ENCODE measurements at regions not wholly inside any gene's neighbourhood (a gene's known extent, or its start where the extent isn't known, plus 50 kb on each side); places are given as distances from the start of the nearest gene placed in this dataset.

- in situ Hi-C loops (cut with MboI; ENCODE audit: low sequenced_read_pairs): no loop called here
Observed at GRCh38 chr14:22513066-22513812, 75.8 kb downstream of the DAD1 start.

GRCh38 chr14:22512106-22512814 lies 76.8 kb downstream of the DAD1 start:
- in situ Hi-C loops (cut with MboI; ENCODE audit: low sequenced_read_pairs): no loop called here

DNA sequence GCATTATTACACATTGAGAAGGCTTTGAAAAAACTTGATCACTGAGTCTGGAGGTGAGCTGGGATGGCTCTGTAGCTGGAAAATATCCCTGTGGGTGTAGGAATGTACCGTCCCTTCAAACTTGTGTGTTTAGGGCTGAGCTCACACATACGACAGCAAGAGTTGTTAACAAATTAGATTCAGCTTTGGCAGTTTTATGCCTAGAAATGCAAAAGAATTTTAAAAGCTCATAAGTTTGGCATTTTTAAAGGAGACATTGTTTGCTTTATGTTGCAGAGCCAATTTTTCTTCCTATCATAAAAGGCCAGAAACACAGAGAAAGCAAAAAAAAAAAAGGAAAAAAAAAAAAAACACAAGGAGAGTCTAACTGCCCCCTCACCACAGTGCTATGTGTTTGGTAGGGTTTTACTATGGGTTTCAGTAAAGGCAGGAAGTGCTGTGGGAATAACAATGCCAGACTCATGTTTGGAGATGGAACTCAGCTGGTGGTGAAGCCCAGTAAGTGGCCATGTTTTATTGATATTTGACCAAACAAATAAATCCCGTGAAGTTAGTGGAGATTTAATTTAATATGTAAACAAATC lies 78.4 kb downstream of the DAD1 start:
- in situ Hi-C loops (cut with MboI; ENCODE audit: low sequenced_read_pairs): no loop called here

DNA sequence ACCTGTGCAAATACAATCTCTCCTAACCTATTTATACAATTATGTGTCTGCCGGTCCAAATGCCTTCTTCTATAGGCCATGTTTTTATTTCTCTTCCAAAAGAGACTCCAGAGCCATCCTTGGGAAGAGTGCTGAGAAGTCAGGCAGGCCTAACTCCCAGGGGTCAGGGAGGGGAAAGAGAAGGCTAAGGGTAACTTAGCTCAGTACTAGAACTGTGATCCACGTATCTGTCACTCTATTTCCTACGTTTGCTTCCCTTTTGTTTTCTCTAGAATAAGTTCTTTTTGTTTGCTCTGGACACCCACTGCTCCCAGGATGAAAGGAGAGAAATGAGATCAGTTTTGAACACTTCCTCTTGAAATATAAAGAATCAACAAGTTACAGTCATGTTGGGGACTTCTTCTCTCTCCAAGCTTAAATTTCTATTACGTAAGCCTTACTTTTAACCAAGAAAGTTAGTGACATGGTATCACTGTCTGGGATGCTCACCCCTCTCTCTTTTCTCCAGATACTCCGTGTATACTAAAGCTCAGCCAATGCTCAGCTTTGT lies 79.2 kb downstream of the DAD1 start:
- in situ Hi-C loops (cut with MboI; ENCODE audit: low sequenced_read_pairs): no loop called here

GRCh38 chr14:22509036-22509709 lies 79.9 kb downstream of the DAD1 start:
- in situ Hi-C loops (cut with MboI; ENCODE audit: low sequenced_read_pairs): no loop called here

- in situ Hi-C loops (cut with MboI; ENCODE audit: low sequenced_read_pairs): no loop called here
Observed at GRCh38 chr14:22508662-22509035, 80.4 kb downstream of the DAD1 start.

GRCh38 chr14:22508150-22508457 lies 80.9 kb downstream of the DAD1 start:
- in situ Hi-C loops (cut with MboI; ENCODE audit: low sequenced_read_pairs): no loop called here

DNA sequence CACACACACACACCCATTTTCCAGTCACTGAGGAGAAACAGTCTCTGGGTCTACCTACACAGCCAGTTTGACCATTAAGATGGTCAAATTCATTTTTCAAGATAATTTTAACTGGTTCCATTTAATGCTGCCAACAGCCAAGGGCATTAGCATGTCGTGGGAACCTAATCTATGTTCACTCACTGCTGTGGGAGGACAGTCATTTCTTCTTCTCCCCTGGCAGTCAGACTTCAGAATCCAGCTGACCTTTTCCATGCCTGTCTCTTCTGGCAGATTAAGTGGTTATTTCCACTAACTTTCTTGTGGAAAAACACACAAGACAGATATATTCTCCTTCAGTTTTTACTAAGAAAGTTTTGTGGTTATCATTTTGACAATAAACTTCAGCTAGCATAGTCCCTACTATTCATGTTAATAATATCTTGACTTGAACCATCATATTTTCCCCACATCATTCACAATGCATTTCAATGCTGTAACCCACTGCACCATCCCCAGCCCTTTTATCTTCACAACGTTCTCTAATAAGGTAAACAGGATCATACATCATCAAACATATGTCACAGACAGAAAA lies 82.2 kb downstream of the DAD1 start:
- in situ Hi-C loops (cut with MboI; ENCODE audit: low sequenced_read_pairs): no loop called here

GRCh38 chr14:22506378-22506710 lies 82.7 kb downstream of the DAD1 start:
- in situ Hi-C loops (cut with MboI; ENCODE audit: low sequenced_read_pairs): no loop called here

DNA sequence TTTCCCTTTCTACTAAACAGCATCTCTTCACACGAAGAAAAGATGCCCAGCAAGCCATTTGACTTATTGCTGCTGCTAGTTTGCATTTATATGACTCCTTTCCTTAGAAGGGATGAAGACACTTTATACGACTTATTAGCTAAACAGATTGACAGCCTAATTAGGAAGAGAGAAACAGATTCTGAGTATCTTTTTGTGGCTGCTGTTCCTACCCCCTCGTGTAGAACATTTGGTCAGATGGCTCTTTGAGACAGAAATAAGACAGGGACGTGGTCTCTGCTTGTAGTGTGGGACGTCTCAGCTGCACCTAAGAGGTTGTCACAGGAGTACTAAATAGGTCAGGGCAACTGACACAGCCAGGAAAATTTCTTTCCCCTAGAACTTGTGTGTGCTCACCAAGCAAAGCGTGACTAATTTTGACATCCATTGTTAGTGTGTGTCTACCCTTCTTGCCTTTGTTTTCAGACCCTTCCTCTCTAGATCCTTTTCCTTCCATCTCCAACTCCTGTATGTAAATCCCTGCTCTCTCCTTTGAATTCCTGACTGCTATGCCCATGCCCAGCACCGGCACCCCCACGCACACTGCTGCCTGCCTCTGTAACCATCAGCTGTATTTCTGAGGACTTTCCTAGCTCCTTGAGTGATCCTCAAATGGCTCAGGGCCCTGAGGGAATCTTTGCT lies 83.2 kb downstream of the DAD1 start:
- in situ Hi-C loops (cut with MboI; ENCODE audit: low sequenced_read_pairs): no loop called here

GRCh38 chr14:22505309-22505696 lies 83.7 kb downstream of the DAD1 start:
- in situ Hi-C loops (cut with MboI; ENCODE audit: low sequenced_read_pairs): no loop called here

DNA sequence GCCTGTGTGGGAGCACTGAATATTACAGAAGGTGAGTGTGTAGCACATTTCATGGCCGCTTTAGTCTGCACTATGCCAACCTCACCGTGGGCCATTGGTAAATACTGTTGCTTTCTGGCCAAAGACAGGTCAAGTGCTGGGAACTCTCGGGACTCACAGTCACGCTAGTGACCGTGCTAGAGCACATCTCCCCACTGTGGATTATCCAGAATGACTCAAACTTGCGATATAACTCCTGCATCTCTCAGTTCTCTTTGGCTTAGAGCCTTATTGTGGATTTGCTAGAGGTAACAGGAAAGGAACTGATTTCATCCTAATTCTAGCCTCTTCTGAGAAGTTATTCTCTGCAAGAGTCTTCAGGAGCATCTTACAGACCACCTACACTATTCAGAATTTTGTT lies 86.5 kb downstream of the DAD1 start:
- in situ Hi-C loops (cut with MboI; ENCODE audit: low sequenced_read_pairs): no loop called here

- in situ Hi-C loops (cut with MboI; ENCODE audit: low sequenced_read_pairs): no loop called here
Observed at GRCh38 chr14:22502007-22502406, 87.0 kb downstream of the DAD1 start.

- in situ Hi-C loops (cut with MboI; ENCODE audit: low sequenced_read_pairs): no loop called here
Observed at GRCh38 chr14:22500954-22501726, 87.9 kb downstream of the DAD1 start.

DNA sequence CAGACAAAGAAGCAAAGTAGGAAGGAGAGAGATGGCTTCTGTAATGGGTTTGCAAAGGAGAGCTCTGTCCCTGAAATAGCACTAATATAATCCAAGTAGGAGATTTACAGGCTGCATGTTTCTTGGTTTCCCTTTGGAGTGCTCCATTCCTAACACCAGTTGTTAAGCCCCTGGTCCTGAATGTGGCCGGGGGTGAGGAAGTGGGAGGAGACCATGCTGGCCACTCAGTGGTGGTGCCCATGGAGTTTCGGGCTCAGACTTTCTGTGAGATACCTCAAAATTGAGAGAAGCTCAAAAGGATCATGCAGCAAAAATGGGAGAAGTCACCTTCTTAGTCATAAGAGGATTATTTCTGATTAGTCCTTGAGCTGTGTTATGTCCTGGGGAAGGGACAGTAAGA lies 88.5 kb downstream of the DAD1 start:
- in situ Hi-C loops (cut with MboI; ENCODE audit: low sequenced_read_pairs): no loop called here

DNA sequence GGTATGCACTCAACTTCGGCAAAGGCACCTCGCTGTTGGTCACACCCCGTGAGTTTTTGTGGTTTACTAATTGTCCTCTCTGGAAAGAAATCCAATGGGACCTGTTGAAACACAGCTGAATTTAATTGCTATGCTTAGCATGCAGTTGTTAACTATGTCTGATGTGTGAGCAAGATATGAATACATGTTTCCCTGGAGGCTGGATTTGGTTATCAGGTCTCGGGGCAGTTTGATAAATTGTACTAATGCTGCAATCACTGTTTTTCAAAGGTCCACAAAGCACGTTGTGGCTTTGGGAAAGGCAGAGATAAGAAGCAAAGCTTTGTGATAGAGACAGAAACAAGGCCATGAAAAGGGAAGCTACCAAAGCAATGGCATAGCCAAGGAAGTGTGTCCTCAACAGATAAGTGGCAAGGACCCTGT lies 91.3 kb downstream of the DAD1 start:
- in situ Hi-C loops (cut with MboI; ENCODE audit: low sequenced_read_pairs): no loop called here

- in situ Hi-C loops (cut with MboI; ENCODE audit: low sequenced_read_pairs): no loop called here
Observed at GRCh38 chr14:22497144-22497423, 91.9 kb downstream of the DAD1 start.

GRCh38 chr14:22494486-22495135 lies 94.4 kb downstream of the DAD1 start:
- in situ Hi-C loops (cut with MboI; ENCODE audit: low sequenced_read_pairs): no loop called here

DNA sequence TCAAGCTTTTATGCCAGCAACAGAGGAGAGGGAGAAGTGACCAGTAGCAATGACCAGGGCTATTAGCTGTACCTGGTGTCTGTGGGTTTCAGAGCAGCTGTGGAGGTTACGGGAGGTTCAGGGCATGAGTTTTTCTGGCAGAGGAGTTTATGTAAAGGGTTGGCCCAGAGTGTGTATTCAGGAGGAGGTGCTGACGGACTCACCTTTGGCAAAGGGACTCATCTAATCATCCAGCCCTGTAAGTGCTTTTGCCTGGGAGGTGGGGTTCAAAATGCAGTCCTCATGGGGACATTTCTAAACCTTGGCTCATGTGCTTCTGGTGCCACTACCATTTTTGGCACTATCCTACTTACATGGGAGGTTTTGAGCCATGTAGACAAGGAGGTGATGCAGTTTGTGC lies 95.3 kb downstream of the DAD1 start:
- in situ Hi-C loops (cut with MboI; ENCODE audit: low sequenced_read_pairs): no loop called here
